GM23248 (cell line): ENCODE measurements at regions not wholly inside any gene's neighbourhood (a gene's known extent, or its start where the extent isn't known, plus 50 kb on each side); places are given as distances from the start of the nearest gene placed in this dataset.
A peak's percentile ranks its signal among the peaks of the same experiment; 100 is the strongest.

Experiments
- DNase-seq: peaks from one replicate; pipeline ENCODE4 v3.0.0-alpha.2; 2015
- H2AFZ ChIP-seq: fragments of 200-600 bp; sonication (generic); 2 replicates; pipeline ENCODE4 v1.6.1; 2016; ENCODE audit warnings: antibody characterized with exemption
- H3F3A ChIP-seq: fragments of 200-600 bp; sonication (generic); 2 replicates; pipeline ENCODE4 v1.6.1; 2016; ENCODE audit warnings: mild to moderate bottlenecking, antibody characterized with exemption, mixed run types; ENCODE audit not compliant: insufficient read depth
- H3K27ac ChIP-seq: fragments of 200-600 bp; sonication (generic); 2 replicates; pipeline ENCODE4 v1.5.1; 2016; ENCODE audit warnings: mild to moderate bottlenecking
- H3K27me3 ChIP-seq: fragments of 200-600 bp; sonication (generic); replicated peaks from 2 replicates; pipeline ENCODE4 v1.6.1; 2016; ENCODE audit warnings: mild to moderate bottlenecking; ENCODE audit not compliant: insufficient read depth
- H3K36me3 ChIP-seq: fragments of 200-600 bp; sonication (generic); 2 replicates; pipeline ENCODE4 v1.6.1; 2016; ENCODE audit warnings: low read depth, mild to moderate bottlenecking
- H3K4me1 ChIP-seq: fragments of 200-600 bp; sonication (generic); 2 replicates; pipeline ENCODE4 v1.6.1; 2016; ENCODE audit warnings: mild to moderate bottlenecking; ENCODE audit not compliant: insufficient read depth
- H3K4me2 ChIP-seq: fragments of 200-600 bp; sonication (generic); one replicate; pipeline ENCODE4 v1.6.1; 2016; ENCODE audit warnings: mild to moderate bottlenecking; ENCODE audit not compliant: unreplicated experiment
- H3K4me3 ChIP-seq: fragments of 200-600 bp; sonication (generic); 2 replicates; pipeline ENCODE4 v1.5.1; 2016; ENCODE audit warnings: mild to moderate bottlenecking
- H3K79me2 ChIP-seq: fragments of 200-600 bp; sonication (generic); 2 replicates; pipeline ENCODE4 v1.6.1; 2016; ENCODE audit warnings: mild to moderate bottlenecking; ENCODE audit not compliant: insufficient read depth
- H3K9ac ChIP-seq: fragments of 200-600 bp; sonication (generic); 2 replicates; pipeline ENCODE4 v1.6.1; 2016; ENCODE audit warnings: mild to moderate bottlenecking
- H3K9me2 ChIP-seq: fragments of 200-600 bp; sonication (generic); 2 replicates; pipeline ENCODE4 v1.6.1; 2016; ENCODE audit warnings: mixed run types, mild to moderate bottlenecking, moderate library complexity; ENCODE audit not compliant: insufficient read depth
- H3K9me3 ChIP-seq: fragments of 200-600 bp; sonication (generic); one replicate; pipeline ENCODE4 v1.6.1; 2017; ENCODE audit warnings: low read depth
- H4K20me1 ChIP-seq: fragments of 200-600 bp; sonication (generic); 2 replicates; pipeline ENCODE4 v1.6.0; 2016; ENCODE audit not compliant: insufficient read depth
- EZH2 ChIP-seq: fragments of 200-600 bp; sonication (generic); IDR thresholded peaks from 2 replicates; pipeline ENCODE4 v1.6.1; 2018; ENCODE audit warnings: antibody characterized with exemption, mild to moderate bottlenecking; ENCODE audit not compliant: insufficient read depth, poor library complexity, severe bottlenecking
- EZH2phosphoT487 ChIP-seq: fragments of 200-600 bp; sonication (generic); IDR thresholded peaks from 2 replicates; pipeline ENCODE4 v1.6.1; 2018; ENCODE audit warnings: antibody characterized with exemption, moderate library complexity, mild to moderate bottlenecking, low read depth; ENCODE audit not compliant: insufficient read depth
- WGBS, 2 experiments: methylation state at CpG; one replicate each; pipeline ENCODE4 v1.1.6; 2015 to 2017; ENCODE audit warnings: low lambda C conversion rate in 2 of 2, low coverage in 1 of 2; ENCODE audit errors: missing lambda C conversion rate in 2 of 2; 5-methylcytosine and 5-hydroxymethylcytosine counted together
- in situ Hi-C: fragments of 300-500 bp; cut with MboI; formaldehyde crosslinking; loops from 2 replicates; pipeline ENCODE4 v1.15.0; 2020

- no peaks in the 10 kb centered on the region for H3K9me3 ChIP-seq
- H3K79me2 ChIP-seq, result no peaks in the 10 kb centered on the region
- WGBS, 2 experiments, result 38 to 50% methylated on average over 3 of the region's 3 CpGs
- no peaks in the 10 kb centered on the region for H3K27me3 ChIP-seq
- in situ Hi-C loops, result loop anchor here (10.0 to 25.0 kb wide), 3 partner anchors 924 to 1924 kb away; no protein-coding TSS in a partner anchor
- H3F3A ChIP-seq, result no peaks in the 10 kb centered on the region
- no peak overlapping the region for H2AFZ ChIP-seq
- H3K4me2 ChIP-seq, result no peak overlapping the region
- H3K4me1 ChIP-seq, result no peaks in the 10 kb centered on the region
- H3K9ac ChIP-seq, result no peak overlapping the region
- no peak for DNase-seq
- no peaks in the 10 kb centered on the region for H3K9me2 ChIP-seq
- no peaks in the 10 kb centered on the region for H3K36me3 ChIP-seq
- no peaks in the 10 kb centered on the region for H4K20me1 ChIP-seq
- H3K27ac ChIP-seq, result no peak overlapping the region
- no peak overlapping the region for H3K4me3 ChIP-seq
- TF ChIP-seq EZH2phosphoT487 (no peak), EZH2 (no peak)
Measured at GRCh38 chr2:137836671-137837070, 127.6 kb upstream of the HNMT start.

GRCh38 chr2:137837830-137838229 lies 126.4 kb upstream of the HNMT start:
- no peak for TF ChIP-seq EZH2
- TF ChIP-seq EZH2phosphoT487, result no peak
- no peaks in the 10 kb centered on the region for H3K9me2 ChIP-seq
- H3K9me3 ChIP-seq, result no peaks in the 10 kb centered on the region
- no peak overlapping the region for H3K4me2 ChIP-seq
- no peak overlapping the region for H2AFZ ChIP-seq
- no peaks in the 10 kb centered on the region for H3K79me2 ChIP-seq
- H3K36me3 ChIP-seq, result no peaks in the 10 kb centered on the region
- H3K27me3 ChIP-seq, result no peaks in the 10 kb centered on the region
- no peaks in the 10 kb centered on the region for H3F3A ChIP-seq
- in situ Hi-C loops, result loop anchor here (10.0 to 25.0 kb wide), 3 partner anchors 926 to 1926 kb away; no protein-coding TSS in a partner anchor
- H3K4me3 ChIP-seq, result no peak overlapping the region
- 7% methylated on average over 4 of the region's 4 CpGs for WGBS, 2 experiments
- H4K20me1 ChIP-seq, result no peaks in the 10 kb centered on the region
- DNase-seq, result no peak
- H3K4me1 ChIP-seq, result no peaks in the 10 kb centered on the region
- H3K27ac ChIP-seq, result no peak overlapping the region
- H3K9ac ChIP-seq, result no peak overlapping the region

GRCh38 chr2:137838255-137839092 lies 125.8 kb upstream of the HNMT start:
- H3K9me3 ChIP-seq, result no peaks in the 10 kb centered on the region
- no peaks in the 10 kb centered on the region for H3F3A ChIP-seq
- WGBS, 2 experiments, result 18% methylated on average over 8 of the region's 8 CpGs
- H3K36me3 ChIP-seq, result no peaks in the 10 kb centered on the region
- in situ Hi-C loops, result loop anchor here (10.0 to 25.0 kb wide), 3 partner anchors 926 to 1926 kb away; no protein-coding TSS in a partner anchor
- H3K9ac ChIP-seq, result no peak overlapping the region
- H3K27me3 ChIP-seq, result no peaks in the 10 kb centered on the region
- H3K79me2 ChIP-seq, result no peaks in the 10 kb centered on the region
- no peak overlapping the region for H3K4me3 ChIP-seq
- H2AFZ ChIP-seq, result no peak overlapping the region
- no peak overlapping the region for H3K4me2 ChIP-seq
- H4K20me1 ChIP-seq, result no peaks in the 10 kb centered on the region
- peak; percentile 73 for DNase-seq
- no peaks in the 10 kb centered on the region for H3K4me1 ChIP-seq
- H3K9me2 ChIP-seq, result no peaks in the 10 kb centered on the region
- TF ChIP-seq EZH2phosphoT487, result no peak
- TF ChIP-seq EZH2, result no peak
- no peak overlapping the region for H3K27ac ChIP-seq

GRCh38 chr2:137842430-137842829 lies 121.8 kb upstream of the HNMT start:
- in situ Hi-C loops, result loop anchor here (25.0 kb wide), 2 partner anchors 930 to 1930 kb away; no protein-coding TSS in a partner anchor
- Histone ChIP-seq H3K9me3 (no peaks in the 10 kb centered on the region), H3K4me1 (no peaks in the 10 kb centered on the region), H4K20me1 (no peaks in the 10 kb centered on the region), H3K4me3 (no peak overlapping the region), H3K79me2 (no peaks in the 10 kb centered on the region), H3K9me2 (no peaks in the 10 kb centered on the region), H3K36me3 (no peaks in the 10 kb centered on the region), H3F3A (no peaks in the 10 kb centered on the region), H3K4me2 (no peak overlapping the region), H2AFZ (no peak overlapping the region), H3K9ac (no peak overlapping the region), H3K27me3 (no peaks in the 10 kb centered on the region), H3K27ac (no peak overlapping the region)
- TF ChIP-seq EZH2phosphoT487 (no peak), EZH2 (no peak)
- no peak for DNase-seq
